PC-3 (cell line): ENCODE measurements at regions not wholly inside any gene's neighbourhood (a gene's known extent, or its start where the extent isn't known, plus 50 kb on each side); places are given as distances from the start of the nearest gene placed in this dataset.

Source experiments
- ATAC-seq: fragments of 200-7000 bp; cut with Tn5 transposase; 2 replicates; pipeline ENCODE4 v1.9.1; 2020; ENCODE audit warnings: mild to moderate bottlenecking, moderate library complexity
- BruUV-seq: library from RNA; stranded (reverse); fragments of 400-500 nt; replicated peaks from 2 replicates; lab custom pipeline; 2021; lab: Mats Ljungman, UMichigan
- CTCF ChIA-PET: fragments of 300-600 bp; sonication (Branson Sonifier 250); formaldehyde crosslinking; loops from one replicate; lab custom pipeline; 2022; ENCODE audit warnings: antibody characterized with exemption; lab: Charles Lee
- POLR2A ChIA-PET: fragments of 300-600 bp; sonication (Branson Sonifier 250); formaldehyde crosslinking; loops from one replicate; lab custom pipeline; 2022; ENCODE audit warnings: antibody characterized with exemption; ENCODE audit not compliant: unreplicated experiment; lab: Charles Lee
- DNase-seq: peaks from one replicate; pipeline ENCODE4 v3.0.0-alpha.2; 2015
- H2AFZ ChIP-seq: fragments of 300-600 bp; sonication (generic); 2 replicates; pipeline ENCODE4 v1.6.0; 2016; ENCODE audit warnings: antibody characterized with exemption, low read length
- H3F3A ChIP-seq: fragments of 300-600 bp; sonication (generic); one replicate; pipeline ENCODE4 v1.6.0; 2017; ENCODE audit warnings: antibody characterized with exemption, low read length, control low read depth, mild to moderate bottlenecking; ENCODE audit not compliant: unreplicated experiment
- H3K27ac ChIP-seq: fragments of 300-600 bp; sonication (generic); 2 replicates; pipeline ENCODE4 v1.5.1; 2016; ENCODE audit warnings: mild to moderate bottlenecking, low read length
- H3K27me3 ChIP-seq: fragments of 300-600 bp; sonication (generic); 2 replicates; pipeline ENCODE4 v1.6.1; 2016; ENCODE audit warnings: low read length, mixed read lengths
- H3K36me3 ChIP-seq: fragments of 300-600 bp; sonication (generic); 2 replicates; pipeline ENCODE4 v1.6.1; 2016; ENCODE audit warnings: low read depth, mixed run types, low read length, mixed read lengths
- H3K4me1 ChIP-seq: fragments of 300-600 bp; sonication (generic); 2 replicates; pipeline ENCODE4 v1.5.1; 2016; ENCODE audit warnings: low read length; ENCODE audit not compliant: insufficient read depth
- H3K4me2 ChIP-seq: fragments of 300-600 bp; sonication (generic); 2 replicates; pipeline ENCODE4 v1.6.0; 2016; ENCODE audit warnings: low read length
- H3K4me3 ChIP-seq: fragments of 300-600 bp; sonication (generic); 2 replicates; pipeline ENCODE4 v1.5.1; 2016; ENCODE audit warnings: mild to moderate bottlenecking, low read length, mixed read lengths
- H3K79me2 ChIP-seq: fragments of 300-600 bp; sonication (generic); 2 replicates; pipeline ENCODE4 v1.6.1; 2017; ENCODE audit warnings: low read length, mixed read lengths
- H3K9ac ChIP-seq: fragments of 300-600 bp; sonication (generic); 2 replicates; pipeline ENCODE4 v1.6.0; 2016; ENCODE audit warnings: mild to moderate bottlenecking, low read length
- H3K9me2 ChIP-seq: fragments of 300-600 bp; sonication (generic); replicated peaks from 2 replicates; pipeline ENCODE4 v1.6.1; 2016; ENCODE audit warnings: mixed run types, low read length, mixed read lengths
- H3K9me3 ChIP-seq: fragments of 300-600 bp; sonication (generic); 2 replicates; pipeline ENCODE4 v1.6.1; 2016; ENCODE audit warnings: low read length, mixed read lengths
- H4K20me1 ChIP-seq: fragments of 300-600 bp; sonication (generic); 2 replicates; pipeline ENCODE4 v1.6.1; 2016; ENCODE audit warnings: low read length, mixed read lengths
- EZH2 ChIP-seq: fragments of 300-600 bp; sonication (generic); IDR thresholded peaks from one replicate; pipeline ENCODE4 v1.6.1; 2017; ENCODE audit warnings: antibody characterized with exemption, mild to moderate bottlenecking, low read length; ENCODE audit not compliant: unreplicated experiment
- EZH2phosphoT487 ChIP-seq: fragments of 300-600 bp; sonication (generic); IDR thresholded peaks from 2 replicates; pipeline ENCODE4 v1.6.1; 2018; ENCODE audit warnings: mild to moderate bottlenecking, antibody characterized with exemption, low read length, borderline replicate concordance
- intact Hi-C: fragments of 100-400 bp; cut with micrococcal nuclease; formaldehyde crosslinking; loops from 2 replicates; pipeline ENCODE4 v1.9.0; 2023
- TF ChIP-seq, protein P1 (sequence below): fragments of 300-600 bp; sonication (generic); conservative IDR thresholded peaks from 2 replicates; pipeline ENCODE4 v1.5.1; 2017; ENCODE audit warnings: antibody characterized with exemption, low read depth, mild to moderate bottlenecking, low read length

GRCh38 chr4:151575646-151576045, 166.7 kb downstream of the FHIP1A start:
- Histone ChIP-seq H3K27ac (no peak overlapping the region), H3K4me3 (no peak overlapping the region), H3F3A (no peaks in the 10 kb centered on the region), H2AFZ (no peak overlapping the region), H3K4me1 (peaks cover 10% of the 10 kb centered on the region), H4K20me1 (no peaks in the 10 kb centered on the region), H3K9me2 (no peaks in the 10 kb centered on the region), H3K27me3 (no peaks in the 10 kb centered on the region), H3K79me2 (no peaks in the 10 kb centered on the region), H3K36me3 (no peaks in the 10 kb centered on the region), H3K9ac (no peak overlapping the region), H3K9me3 (no peaks in the 10 kb centered on the region), H3K4me2 (no peak overlapping the region)
- ChIA-PET POLR2A (no interaction called here), CTCF (no interaction called here)
- DNase-seq (no peak), ATAC-seq (no peak)
- TF ChIP-seq EZH2, result no peak
- TF ChIP-seq EZH2phosphoT487, result no peak
- intact Hi-C loops, result no loop called here
- no TSS peak for BruUV-seq

DNA sequence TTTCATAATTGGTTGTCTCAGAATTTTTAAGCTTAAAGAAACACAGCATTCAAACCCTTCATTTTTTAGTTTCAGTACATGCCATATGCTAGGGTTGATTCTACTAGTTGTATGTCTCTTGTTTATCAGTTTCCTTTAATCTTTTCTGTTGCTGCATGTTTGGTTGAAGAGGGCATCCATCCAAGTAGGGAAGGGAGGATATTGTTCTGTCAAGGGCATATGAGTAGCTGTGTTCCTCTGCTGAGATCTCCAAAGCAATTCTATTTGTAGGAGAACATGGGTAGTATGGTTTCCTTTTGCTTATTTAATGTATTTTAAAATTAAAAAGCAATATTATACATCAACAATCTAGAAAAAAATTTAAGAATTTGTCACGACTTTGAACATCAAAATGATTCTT, 167.7 kb downstream of the FHIP1A start:
- H3K4me1 ChIP-seq, result peaks cover 12% of the 10 kb centered on the region
- H4K20me1 ChIP-seq, result no peaks in the 10 kb centered on the region
- H2AFZ ChIP-seq, result no peak overlapping the region
- no peaks in the 10 kb centered on the region for H3K9me3 ChIP-seq
- H3K27ac ChIP-seq, result no peak overlapping the region
- no peak for ATAC-seq
- intact Hi-C loops, result no loop called here
- BruUV-seq, result no TSS peak
- TF ChIP-seq EZH2phosphoT487 (no peak), EZH2 (no peak)
- TF ChIP-seq, protein P1, sequence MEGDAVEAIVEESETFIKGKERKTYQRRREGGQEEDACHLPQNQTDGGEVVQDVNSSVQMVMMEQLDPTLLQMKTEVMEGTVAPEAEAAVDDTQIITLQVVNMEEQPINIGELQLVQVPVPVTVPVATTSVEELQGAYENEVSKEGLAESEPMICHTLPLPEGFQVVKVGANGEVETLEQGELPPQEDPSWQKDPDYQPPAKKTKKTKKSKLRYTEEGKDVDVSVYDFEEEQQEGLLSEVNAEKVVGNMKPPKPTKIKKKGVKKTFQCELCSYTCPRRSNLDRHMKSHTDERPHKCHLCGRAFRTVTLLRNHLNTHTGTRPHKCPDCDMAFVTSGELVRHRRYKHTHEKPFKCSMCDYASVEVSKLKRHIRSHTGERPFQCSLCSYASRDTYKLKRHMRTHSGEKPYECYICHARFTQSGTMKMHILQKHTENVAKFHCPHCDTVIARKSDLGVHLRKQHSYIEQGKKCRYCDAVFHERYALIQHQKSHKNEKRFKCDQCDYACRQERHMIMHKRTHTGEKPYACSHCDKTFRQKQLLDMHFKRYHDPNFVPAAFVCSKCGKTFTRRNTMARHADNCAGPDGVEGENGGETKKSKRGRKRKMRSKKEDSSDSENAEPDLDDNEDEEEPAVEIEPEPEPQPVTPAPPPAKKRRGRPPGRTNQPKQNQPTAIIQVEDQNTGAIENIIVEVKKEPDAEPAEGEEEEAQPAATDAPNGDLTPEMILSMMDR, result no peak
- no peak overlapping the region for H3K4me2 ChIP-seq
- H3K9ac ChIP-seq, result no peak overlapping the region
- ChIA-PET CTCF (no interaction called here), POLR2A (no interaction called here)
- H3K9me2 ChIP-seq, result no peaks in the 10 kb centered on the region
- H3K79me2 ChIP-seq, result no peaks in the 10 kb centered on the region
- H3F3A ChIP-seq, result no peaks in the 10 kb centered on the region
- no peak for DNase-seq
- H3K36me3 ChIP-seq, result no peaks in the 10 kb centered on the region
- H3K4me3 ChIP-seq, result no peak overlapping the region
- no peaks in the 10 kb centered on the region for H3K27me3 ChIP-seq

- no peak overlapping the region for H3K9ac ChIP-seq
- H3K4me3 ChIP-seq, result no peak overlapping the region
- TF ChIP-seq, protein P1, result no peak
- TF ChIP-seq EZH2 (no peak), EZH2phosphoT487 (no peak)
- ATAC-seq, result no peak
- ChIA-PET POLR2A (interaction anchor here (0.6 kb wide), 1 partner anchor 173 kb away, joined by 3 read pairs; no protein-coding TSS in a partner anchor), CTCF (no interaction called here)
- intact Hi-C loops, result no loop called here
- H3F3A ChIP-seq, result no peaks in the 10 kb centered on the region
- peak overlapping the region; percentile 39; the same call in 1 of the 2 replicates for H3K4me2 ChIP-seq
- no peaks in the 10 kb centered on the region for H3K9me2 ChIP-seq
- no peaks in the 10 kb centered on the region for H4K20me1 ChIP-seq
- no peaks in the 10 kb centered on the region for H3K36me3 ChIP-seq
- H3K79me2 ChIP-seq, result no peaks in the 10 kb centered on the region
- BruUV-seq, result no TSS peak
- H3K9me3 ChIP-seq, result no peaks in the 10 kb centered on the region
- DNase-seq, result no peak
- H3K4me1 ChIP-seq, result peaks cover 11% of the 10 kb centered on the region
- H3K27ac ChIP-seq, result no peak overlapping the region
- H3K27me3 ChIP-seq, result no peaks in the 10 kb centered on the region
- no peak overlapping the region for H2AFZ ChIP-seq
Measured at GRCh38 chr4:151581570-151581969, 172.6 kb downstream of the FHIP1A start.
